Right atrium auricular region (tissue), 2 donors: ENCODE measurements at regions not wholly inside any gene's neighbourhood (a gene's known extent, or its start where the extent isn't known, plus 50 kb on each side); places are given as distances from the start of the nearest gene placed in this dataset.
"Not testable (repeated sequence)": the region's sequence is repeated elsewhere in the genome, so short reads cannot be mapped to it uniquely, and the experiment has no call there.

Source experiments
- DNase-seq: peaks from one replicate; pipeline ENCODE4 v3.0.0-alpha.2; 2019; ENCODE audit warnings: low spot score
- H3K27ac ChIP-seq, 2 donors: fragments of 200-600 bp; sonication (generic); 1 replicate in 1 of 2; 2 replicates in 1 of 2; pipeline ENCODE4 v1.5.1; 2016 to 2019
- H3K27me3 ChIP-seq, 2 donors: fragments of 200-600 bp; sonication (generic); one replicate each; pipeline versions ENCODE4 v1.5.1 to v1.6.0; 2017 to 2019
- H3K36me3 ChIP-seq: fragments of 200-600 bp; sonication (generic); one replicate; pipeline ENCODE4 v1.5.1; 2016
- H3K4me1 ChIP-seq, 2 donors: fragments of 200-600 bp; sonication (generic); one replicate each; pipeline versions ENCODE4 v1.5.1 to v1.6.0; 2017 to 2019
- H3K4me3 ChIP-seq, 2 donors: fragments of 200-600 bp; sonication (generic); 1 replicate in 1 of 2; 2 replicates in 1 of 2; pipeline ENCODE4 v1.5.1; 2017 to 2019; ENCODE audit warnings: mild to moderate bottlenecking in 1 of 2, moderate library complexity in 1 of 2
- H3K9me3 ChIP-seq, 2 donors: fragments of 200-600 bp; sonication (generic); one replicate each; pipeline ENCODE4 v1.5.1; 2019
- CTCF ChIP-seq, 2 donors: fragments of 200-600 bp; sonication (generic); IDR thresholded peaks; one replicate each; pipeline ENCODE4 v1.5.1; 2019; ENCODE audit warnings: antibody characterized with exemption in 2 of 2

- no peaks in the 10 kb centered on the region for H3K27me3 ChIP-seq
- H3K4me1 ChIP-seq = no peaks in the 10 kb centered on the region
- no peak for TF ChIP-seq CTCF (IDR thresholded peaks at IDR 0.05)
- no peaks in the 10 kb centered on the region for H3K36me3 ChIP-seq
- no peak overlapping the region for H3K27ac ChIP-seq
- no peak for DNase-seq
- H3K9me3 ChIP-seq = no peaks in the 10 kb centered on the region
- H3K4me3 ChIP-seq = no peak overlapping the region
Measured at GRCh38 chr9:13027879-13028278, 251.6 kb downstream of the MPDZ start.

GRCh38 chr9:13032585-13032984, 246.9 kb downstream of the MPDZ start:
- Histone ChIP-seq H3K4me3 (no peak overlapping the region), H3K27ac (no peak overlapping the region), H3K9me3 (no peaks in the 10 kb centered on the region), H3K4me1 (peaks cover 0 to 4% of the 10 kb centered on the region in 2 donors), H3K36me3 (no peaks in the 10 kb centered on the region), H3K27me3 (no peaks in the 10 kb centered on the region)
- no peak for TF ChIP-seq CTCF (IDR thresholded peaks at IDR 0.05)
- no peak for DNase-seq

GRCh38 chr9:13033959-13034693, 245.4 kb downstream of the MPDZ start:
- peak; percentile 72 to 87 for TF ChIP-seq CTCF (IDR thresholded peaks at IDR 0.05)
- H3K36me3 ChIP-seq = no peaks in the 10 kb centered on the region

GRCh38 chr9:13034694-13035002, 244.8 kb downstream of the MPDZ start:
- Histone ChIP-seq H3K27ac (no peak overlapping the region), H3K9me3 (no peaks in the 10 kb centered on the region)

More at GRCh38 chr9:13033959-13034693, 245.4 kb downstream of the MPDZ start:
- H3K4me1 ChIP-seq = peaks cover 0 to 4% of the 10 kb centered on the region in 2 donors
- peak overlapping the region in 1 of 2 donors; percentile 24 for H3K4me3 ChIP-seq
- peak; percentile 80 for DNase-seq
- H3K27me3 ChIP-seq = no peaks in the 10 kb centered on the region
- H3K9me3 ChIP-seq = no peaks in the 10 kb centered on the region
- H3K27ac ChIP-seq = no peak overlapping the region

GRCh38 chr9:13035822-13036221, 243.7 kb downstream of the MPDZ start:
- DNase-seq = no peak

More at GRCh38 chr9:13034694-13035002, 244.8 kb downstream of the MPDZ start:
- no peak for DNase-seq
- no peak for TF ChIP-seq CTCF (IDR thresholded peaks at IDR 0.05)
- Histone ChIP-seq H3K27me3 (no peaks in the 10 kb centered on the region), H3K4me3 (peak overlapping the region in 1 of 2 donors; percentile 24), H3K4me1 (peaks cover 0 to 4% of the 10 kb centered on the region in 2 donors), H3K36me3 (no peaks in the 10 kb centered on the region)

GRCh38 chr9:13037808-13038207, 241.7 kb downstream of the MPDZ start:
- not testable (repeated sequence) for H3K27me3 ChIP-seq, H3K4me3 ChIP-seq, DNase-seq, H3K36me3 ChIP-seq, H3K4me1 ChIP-seq, H3K9me3 ChIP-seq, H3K27ac ChIP-seq

More at GRCh38 chr9:13035822-13036221, 243.7 kb downstream of the MPDZ start:
- Histone ChIP-seq H3K4me3 (no peak overlapping the region), H3K36me3 (no peaks in the 10 kb centered on the region), H3K4me1 (peaks cover 0 to 4% of the 10 kb centered on the region in 2 donors), H3K27ac (no peak overlapping the region), H3K27me3 (no peaks in the 10 kb centered on the region), H3K9me3 (no peaks in the 10 kb centered on the region)
- TF ChIP-seq CTCF (IDR thresholded peaks at IDR 0.05) = no peak
